ENCODE measurements at regions not wholly inside any gene's neighbourhood (a gene's known extent, or its start where the extent isn't known, plus 50 kb on each side); places are given as distances from the start of the nearest gene placed in this dataset.

- no peak for TF ChIP-seq GATA2 (IDR thresholded peaks at IDR 0.05; ENCODE audit: low read depth, low read length)
- TF ChIP-seq GATA3 (IDR thresholded peaks at IDR 0.05; ENCODE audit: low read depth, low read length): no peak
These were observed 90.0 kb upstream of the SV2C start for GRCh38 chr5:75993183-75993582.
